Ammon's horn (tissue), 1 donor: ENCODE measurements at regions not wholly inside any gene's neighbourhood (a gene's known extent, or its start where the extent isn't known, plus 50 kb on each side); places are given as distances from the start of the nearest gene placed in this dataset.
A peak's percentile ranks its signal among the peaks of the same experiment; 100 is the strongest.

Experiments
- DNase-seq: peaks from one replicate; pipeline ENCODE4 v3.0.0-alpha.2; 2016; ENCODE audit warnings: low spot score

DNA sequence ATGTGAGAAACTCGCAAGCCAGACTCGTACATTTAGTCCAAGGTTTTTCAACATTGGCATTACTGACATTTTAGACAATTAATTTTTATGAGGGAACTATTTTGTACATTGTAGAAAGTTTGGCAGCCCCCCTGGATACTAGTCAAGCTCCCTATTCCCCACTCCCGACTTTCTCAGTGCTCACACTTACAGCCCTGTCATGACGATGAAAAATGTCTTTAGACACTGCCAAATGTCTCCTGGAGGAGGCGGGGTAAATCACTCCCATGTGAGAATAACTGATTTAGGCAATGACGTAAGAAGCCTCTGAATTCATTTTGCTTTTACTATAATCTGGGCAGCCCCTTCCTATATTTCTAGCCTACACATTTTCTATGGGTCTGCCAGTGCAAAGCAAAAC lies 535.8 kb upstream of the KLHL1 start:
- no peak for DNase-seq

DNA sequence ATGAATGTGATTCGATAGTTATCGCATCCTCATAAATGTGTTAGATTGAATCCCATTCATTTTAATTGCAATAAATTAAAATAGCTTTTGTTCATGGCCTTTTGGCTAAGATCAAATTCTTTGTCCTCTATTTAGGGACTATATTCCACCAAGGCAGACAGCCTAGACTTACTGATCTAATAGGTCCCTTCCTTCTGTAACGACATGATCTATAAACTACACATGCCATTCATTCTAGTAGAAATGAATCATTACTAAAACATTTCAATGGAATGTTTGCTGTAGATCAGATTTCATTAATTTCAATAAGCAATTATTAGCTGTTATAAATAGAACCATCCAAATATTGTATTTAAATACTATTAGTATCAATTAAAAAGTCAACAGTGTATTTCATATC lies 526.6 kb upstream of the KLHL1 start:
- DNase-seq = no peak

DNA sequence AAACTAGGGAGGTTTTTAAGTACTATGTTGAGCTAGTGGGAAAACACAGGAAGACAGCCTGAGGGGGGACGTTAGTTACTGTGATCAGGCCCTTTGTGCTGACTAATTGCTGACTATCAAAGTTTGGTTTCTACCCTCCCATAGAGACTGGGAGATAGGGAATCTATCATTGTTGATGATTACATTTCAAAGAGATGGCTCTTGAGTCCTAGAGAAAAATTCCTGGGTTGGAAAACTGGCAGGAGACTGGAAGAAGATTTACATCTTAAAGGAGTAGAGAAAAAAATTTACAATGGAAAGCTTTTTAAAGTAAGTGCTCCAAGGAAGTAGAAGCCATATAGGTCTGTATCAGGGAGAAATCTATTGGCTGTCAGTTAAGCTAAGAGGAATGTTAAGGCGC lies 522.0 kb upstream of the KLHL1 start:
- DNase-seq = no peak

DNA sequence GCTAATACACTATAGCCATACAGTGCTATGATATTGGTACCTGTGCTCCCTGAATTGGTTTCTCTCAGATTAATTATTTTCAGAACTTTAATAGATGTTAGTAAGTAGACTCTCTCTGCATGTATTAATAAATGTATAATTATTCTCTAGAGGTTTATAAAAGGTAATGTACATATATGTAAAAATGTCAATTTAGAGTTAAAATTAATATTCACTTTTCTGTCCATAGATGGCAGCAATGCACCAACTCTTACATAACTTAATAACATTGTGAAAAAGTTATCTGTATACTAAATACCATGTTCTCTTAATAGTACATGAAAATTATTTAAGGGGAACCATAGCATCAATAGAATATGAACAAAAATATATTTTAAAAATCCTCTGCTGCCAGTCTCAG lies 515.0 kb upstream of the KLHL1 start:
- no peak for DNase-seq

DNA sequence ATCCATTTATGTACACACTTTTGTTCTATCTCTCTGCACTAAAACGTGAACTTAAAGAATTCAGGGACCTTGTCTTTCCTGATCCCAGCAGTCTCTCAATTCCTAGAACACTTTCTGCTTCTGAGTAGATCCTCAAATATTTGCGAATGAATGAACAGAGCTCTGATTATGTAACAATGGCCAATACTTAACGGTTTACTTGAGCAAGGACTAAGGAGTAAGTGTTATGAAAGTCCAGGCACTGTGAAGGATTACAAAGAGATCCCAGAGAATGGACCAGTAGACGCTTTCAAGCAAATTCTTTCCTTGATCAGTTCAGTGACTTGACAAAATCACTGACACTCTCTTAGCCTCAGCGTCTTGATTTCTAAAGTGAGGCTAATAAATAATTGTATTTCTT lies 514.5 kb upstream of the KLHL1 start:
- DNase-seq = no peak

DNA sequence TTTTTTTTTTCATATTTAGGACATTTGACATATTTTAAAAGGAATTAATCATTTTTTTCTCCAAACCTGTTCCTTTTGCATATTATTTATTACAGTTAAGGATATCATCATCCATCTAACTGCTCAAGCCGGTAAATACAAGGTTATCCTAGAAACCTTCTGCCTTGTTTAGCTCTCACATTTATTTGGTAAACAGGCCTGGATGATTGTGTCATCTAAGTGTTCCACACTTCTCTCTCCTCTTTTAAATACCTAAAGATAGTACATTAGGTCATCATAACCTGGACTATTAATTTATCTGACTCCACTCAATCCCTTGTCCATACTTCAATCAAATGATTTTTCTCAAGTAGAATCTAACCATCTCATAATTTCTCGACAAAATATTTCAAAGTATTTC lies 511.7 kb upstream of the KLHL1 start:
- DNase-seq = no peak

DNA sequence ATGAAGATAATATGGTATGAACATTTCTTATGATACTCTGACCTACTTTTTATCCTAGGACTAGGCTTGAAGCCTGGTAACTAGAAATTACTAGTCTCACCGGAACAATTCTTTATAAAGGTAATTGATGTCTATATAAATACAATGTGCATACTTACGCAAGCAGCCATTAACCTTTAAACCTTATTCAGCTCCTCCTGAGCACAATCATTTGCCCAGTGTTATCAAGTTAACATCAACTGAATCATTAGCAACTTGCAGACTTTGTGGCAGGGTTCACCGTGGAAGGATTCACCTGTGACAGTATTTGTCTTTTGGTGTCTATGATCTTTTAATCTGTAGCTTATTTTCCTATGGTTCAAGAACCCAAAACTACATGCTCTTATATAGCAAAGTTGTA lies 508.6 kb upstream of the KLHL1 start:
- DNase-seq = no peak

DNA sequence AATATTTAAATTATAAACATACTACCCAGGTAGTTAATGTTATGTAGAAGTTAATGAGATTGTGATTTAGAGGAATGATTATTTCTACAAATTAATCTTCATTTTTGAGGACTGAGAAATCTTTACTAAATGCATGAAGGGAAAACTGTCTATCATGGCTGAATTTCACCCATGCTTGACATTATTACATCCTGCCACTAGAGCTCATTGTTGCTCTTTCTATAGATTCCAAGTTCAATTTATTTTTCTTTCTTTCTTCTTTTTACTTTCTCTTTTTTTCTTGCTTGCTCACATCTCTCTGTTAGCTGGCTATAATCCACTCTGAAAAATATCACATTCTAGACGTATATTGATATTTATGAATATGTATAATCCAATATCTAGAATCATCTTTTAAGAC lies 505.0 kb upstream of the KLHL1 start:
- no peak for DNase-seq

DNA sequence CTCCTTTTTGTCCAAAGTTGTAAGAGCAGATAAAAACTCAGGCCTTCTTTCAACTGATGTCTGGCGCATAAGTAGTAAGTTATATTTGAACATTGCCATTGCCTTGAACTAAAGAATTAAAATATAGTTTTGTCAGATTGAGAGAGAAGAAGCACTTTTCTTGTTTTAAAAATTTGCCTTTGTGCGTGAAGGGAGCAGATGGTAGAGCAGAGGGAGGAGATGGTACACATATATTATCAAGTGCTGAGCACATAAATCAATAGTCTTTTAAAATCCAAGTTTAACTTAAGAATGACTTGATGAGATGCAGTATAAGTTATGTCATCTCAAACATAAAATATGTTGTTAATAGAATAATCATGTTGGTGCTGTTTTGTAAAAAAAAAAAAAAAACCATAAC lies 504.6 kb upstream of the KLHL1 start:
- peak; percentile 4 for DNase-seq

DNA sequence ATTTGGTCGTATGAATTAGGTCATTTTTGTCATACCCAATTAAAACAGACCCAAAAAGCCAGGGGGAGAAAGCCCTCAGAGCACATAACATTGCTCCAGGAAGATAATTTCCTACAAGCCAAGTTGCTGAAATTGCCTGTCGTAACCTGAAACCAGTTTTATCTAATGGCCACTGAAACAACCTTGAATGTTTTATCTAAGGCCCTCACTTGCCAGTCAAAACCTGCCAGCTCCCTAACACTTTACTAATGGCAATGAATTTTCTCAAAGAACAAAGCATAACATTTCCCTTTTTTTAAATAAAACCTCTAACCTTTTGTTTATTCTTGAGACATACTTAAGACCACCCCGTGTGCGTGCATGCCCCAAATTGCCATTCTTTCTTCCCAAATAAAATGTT lies 496.2 kb upstream of the KLHL1 start:
- DNase-seq = no peak

DNA sequence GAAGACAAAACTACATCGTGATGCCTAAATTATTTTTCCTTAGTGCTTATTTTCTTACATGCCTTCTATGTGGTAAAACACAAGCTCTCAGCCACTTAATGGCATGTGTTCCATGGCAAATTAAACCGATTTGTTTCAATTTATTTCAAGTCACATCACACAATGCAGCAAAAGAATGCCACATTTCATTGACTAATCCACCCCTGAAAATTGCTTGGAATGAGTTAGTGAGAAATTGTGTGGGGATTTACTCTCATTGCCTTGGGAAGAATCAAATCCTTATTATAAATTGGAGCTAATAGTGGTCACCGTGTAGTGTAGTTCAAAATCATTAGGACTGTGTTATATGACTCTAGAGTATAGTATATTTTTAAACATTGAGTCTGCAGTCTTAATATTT lies 485.5 kb upstream of the KLHL1 start:
- no peak for DNase-seq

DNA sequence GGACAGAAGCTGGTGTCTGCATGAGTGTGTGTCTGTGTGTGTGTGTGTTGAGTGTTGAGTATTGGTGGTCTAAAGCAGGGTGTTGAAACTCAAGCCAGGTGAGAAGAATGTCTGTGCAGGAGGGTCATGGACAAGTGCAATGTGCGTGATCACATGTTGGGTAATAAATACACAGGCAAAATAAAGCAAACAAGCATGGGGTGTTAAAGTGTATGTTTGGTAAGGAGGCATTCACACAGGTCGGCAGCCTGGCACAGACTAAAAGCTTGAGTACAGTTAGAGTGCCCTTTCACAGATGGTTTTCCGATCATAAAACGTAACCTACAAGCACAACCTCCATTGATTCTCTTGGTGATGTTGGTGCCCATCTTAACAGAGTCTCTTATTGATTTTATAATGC lies 476.9 kb upstream of the KLHL1 start:
- no peak for DNase-seq

DNA sequence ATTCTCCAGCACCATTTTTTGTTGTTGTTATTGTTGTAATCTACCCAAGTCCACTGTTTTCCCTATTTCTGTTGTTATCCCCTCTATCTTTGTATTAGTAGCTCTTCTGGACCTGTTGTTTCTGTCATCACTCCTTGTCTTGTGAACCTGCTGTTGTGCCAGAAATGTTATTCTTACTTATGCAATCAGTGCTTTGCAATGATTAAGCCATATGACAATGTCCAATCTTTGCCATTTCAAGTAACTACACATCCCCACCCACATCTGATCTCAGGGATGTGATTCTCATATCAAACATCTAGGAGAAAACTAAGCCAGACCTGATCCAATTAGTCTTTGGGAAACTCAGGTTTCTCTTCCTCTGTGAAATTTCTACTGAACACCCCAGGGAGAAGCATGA lies 472.6 kb upstream of the KLHL1 start:
- no peak for DNase-seq

DNA sequence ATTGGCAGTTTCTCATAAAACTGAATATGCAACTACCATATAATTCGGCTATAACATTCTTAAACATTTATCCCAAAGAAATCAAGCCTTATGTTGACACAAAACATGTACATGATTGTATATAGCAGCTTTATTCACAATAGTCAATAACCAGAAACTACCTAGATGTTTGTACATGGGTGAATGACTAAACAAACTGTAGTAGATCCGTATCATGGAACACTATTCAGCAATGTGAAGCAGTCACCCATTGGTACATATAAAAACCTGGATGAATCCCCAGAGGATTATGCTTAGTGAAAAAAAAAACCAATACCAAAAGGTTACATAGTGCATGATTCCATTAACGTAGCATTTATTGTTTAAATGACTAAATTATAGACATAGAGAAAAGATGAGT lies 471.7 kb upstream of the KLHL1 start:
- DNase-seq = no peak

DNA sequence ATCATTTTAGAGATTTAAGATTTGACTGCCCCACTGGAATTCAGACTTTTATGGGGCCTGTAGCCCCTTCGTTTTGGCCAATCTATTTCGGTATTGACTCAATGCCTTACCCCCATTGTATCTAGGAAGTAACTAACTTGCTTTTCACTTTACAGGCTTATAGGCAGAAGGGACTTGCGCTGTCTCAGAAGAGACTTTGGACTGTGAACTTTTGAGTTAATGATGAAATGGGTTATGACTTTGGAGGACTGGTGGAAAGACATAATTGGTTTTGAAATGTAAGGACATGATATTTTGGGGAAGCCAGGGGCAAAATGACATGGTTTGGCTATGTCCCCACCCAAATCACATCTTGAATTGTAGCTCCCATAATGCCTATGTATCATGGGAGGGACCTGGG lies 463.0 kb upstream of the KLHL1 start:
- DNase-seq = no peak

DNA sequence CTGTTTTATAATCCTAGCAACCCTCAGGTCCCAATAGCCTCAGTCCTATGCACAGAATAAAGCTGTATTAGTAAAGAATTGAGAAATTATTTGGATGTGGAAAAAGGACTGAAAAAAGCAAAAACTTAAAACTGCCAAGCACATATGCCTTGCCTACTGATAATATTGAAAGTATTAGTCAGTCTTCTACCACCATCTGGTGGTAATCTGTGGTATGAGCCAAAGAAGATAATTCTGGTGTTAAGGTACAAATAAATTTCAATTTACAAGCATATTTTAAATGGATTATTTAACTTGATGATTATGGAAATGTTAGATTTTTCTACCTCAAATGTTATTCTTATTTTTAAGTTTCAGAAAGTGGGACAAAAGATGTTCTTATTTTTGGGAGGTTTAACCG lies 460.3 kb upstream of the KLHL1 start:
- peak; percentile 56 for DNase-seq

DNA sequence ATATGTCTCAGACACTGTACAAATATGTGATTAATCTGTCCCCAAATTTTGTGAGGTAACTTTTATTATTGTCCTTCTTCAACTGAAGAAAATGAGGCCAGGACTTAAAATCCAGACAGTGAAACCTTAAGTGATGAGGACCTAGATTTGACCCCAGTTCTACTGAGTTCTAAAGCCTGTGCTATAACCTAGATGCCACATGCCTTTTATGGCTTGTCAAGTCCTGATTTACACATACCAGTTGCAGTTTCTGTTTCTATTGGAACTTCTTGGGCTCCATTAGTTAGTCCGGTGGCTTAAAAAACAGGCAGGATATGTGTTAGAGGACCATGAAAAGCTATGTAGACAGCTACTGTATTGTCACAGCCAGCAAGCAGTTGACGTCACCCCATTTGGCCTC lies 436.5 kb upstream of the KLHL1 start:
- DNase-seq = no peak

DNA sequence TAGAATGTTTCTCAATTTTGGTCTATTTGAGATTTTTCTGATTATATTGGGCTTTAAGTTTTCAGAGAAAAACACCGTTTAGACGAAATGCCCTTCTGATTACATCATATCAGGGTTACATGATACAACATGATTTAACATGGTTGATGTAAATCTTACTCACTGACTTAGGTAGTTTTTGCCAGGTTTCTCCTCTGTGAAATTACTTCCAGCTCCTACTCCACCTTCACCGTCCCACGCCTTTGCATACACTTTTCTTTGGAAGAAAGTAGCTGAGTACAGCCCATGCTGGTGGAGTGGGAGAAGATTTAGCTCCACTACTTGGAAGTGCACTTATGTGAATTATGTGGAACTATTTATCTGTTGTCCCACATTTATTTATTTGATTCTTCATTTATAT lies 433.2 kb upstream of the KLHL1 start:
- no peak for DNase-seq

DNA sequence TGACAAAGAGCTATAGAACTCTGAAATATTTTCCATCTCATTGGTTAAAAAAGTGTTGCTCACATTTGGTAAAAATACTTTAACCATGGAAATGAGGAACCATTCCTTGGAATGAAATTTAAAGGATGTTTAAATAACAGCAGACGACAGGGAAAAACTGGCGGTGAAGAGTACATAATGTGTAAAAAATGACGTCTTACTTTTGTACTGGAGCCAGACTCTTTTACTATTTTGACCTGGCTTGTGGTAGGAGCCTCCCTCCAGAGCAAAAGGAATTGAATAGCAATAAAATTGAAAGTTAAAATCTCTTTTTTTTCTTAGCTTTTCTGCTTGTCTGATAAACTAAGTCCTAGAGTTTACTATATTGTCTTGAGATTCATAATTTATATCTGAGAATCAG lies 426.2 kb upstream of the KLHL1 start:
- DNase-seq = no peak

DNA sequence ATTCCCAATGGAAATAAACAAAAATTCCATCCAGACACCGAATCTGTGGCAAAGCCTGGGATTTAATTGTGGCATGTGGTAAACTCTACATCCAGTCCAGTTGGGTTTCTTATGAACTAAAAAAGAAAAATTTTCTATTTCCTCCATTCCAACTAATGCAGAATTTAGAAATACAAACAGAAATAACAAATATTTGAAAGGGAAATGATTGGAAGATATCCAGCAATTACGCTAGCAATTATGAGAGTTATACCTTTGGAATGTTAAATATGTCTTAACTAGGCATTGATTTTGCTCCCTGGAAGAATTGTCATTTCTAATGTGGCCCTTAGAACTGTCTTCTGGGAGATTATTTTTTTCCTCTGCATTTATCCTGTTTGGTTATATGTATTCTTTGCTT lies 421.4 kb upstream of the KLHL1 start:
- DNase-seq = no peak

DNA sequence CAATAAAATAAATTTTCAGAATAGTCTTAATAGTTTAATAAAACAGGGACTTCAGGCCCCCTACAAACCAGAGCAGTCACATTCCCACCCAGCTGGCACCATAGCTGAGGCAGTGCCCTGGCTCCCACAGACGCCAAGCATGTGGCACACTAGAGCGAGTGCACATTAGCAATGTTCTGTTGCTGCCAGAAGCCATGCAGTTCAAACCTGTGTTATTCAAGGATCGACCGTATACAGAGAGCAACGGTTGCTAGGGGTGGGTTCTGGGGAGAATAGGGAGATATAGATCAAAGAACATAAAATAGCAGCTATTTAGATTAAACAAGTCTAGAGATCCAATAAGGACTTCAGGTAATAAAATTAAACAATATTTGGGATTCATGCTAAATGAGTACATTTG lies 419.3 kb upstream of the KLHL1 start:
- DNase-seq = no peak

DNA sequence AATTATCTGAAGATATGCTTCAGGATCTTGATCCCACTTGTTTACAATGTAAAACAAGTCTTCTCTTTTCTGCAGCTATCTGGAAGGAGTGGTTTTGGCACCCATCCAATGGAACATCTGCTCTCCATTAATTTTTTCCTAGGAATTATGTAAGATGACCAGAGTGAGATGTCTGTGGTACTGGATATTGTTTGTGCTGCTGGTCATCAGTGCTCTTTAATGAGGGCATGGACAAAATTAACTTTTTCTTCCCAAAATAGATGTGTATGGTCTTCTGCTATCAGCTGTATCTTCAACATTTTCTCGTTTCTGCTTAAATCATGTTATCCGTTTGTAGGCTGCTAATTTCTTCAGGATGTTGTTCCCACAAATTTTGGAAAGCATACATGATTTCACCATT lies 415.4 kb upstream of the KLHL1 start:
- no peak for DNase-seq

DNA sequence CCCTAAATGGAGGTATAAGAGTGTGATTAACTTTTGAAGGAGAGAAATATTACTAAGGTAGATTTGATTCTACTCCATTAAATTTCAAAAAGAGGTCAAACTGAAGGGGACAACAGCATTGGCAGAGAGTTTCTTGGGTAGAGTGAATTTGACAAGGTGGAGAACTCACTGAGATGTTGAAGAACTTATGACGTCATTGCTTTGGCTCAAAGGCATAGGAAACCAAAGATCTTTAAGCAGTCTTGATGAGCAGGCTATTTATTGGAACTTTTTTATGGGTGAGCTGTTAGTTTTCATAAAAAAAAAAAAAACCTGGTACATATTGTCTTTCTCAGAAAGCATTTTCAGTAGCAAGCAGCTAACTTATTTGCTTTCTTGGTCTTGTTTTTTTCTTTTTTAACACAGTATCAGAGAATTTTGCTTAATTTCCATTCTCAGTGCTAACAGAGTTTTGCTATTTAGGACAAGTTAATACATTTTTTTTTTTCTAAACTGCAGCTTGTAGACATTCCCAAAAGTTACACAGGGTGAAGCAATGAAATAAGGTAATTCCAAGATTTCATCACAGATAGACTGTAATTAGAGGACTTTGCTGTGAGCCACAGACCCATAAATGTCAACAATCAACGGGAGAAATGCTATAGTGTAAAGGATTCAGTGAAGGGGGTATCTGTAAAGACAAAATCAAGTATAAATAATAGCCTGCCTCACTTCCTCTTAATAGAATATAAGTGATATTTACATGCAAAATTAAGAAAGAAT lies 412.2 kb upstream of the KLHL1 start:
- no peak for DNase-seq

DNA sequence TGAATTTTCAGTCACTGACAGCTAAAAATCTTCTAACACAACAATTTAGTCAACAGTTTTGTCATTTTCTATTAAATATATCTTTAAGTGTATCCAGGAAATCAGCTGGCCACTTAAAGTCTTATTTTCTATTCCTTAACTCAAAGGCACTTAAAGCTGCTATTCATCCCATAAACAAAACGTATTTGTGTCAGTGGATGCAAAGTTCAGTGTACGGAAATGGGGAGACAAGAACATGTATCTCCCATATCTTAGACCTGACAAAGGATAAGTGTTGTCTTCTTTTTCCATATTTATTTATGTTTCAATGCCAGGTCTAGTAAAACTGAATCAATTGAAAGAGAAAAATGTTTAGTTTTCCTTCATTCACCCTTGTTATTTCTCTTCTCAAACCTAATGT lies 409.8 kb upstream of the KLHL1 start:
- no peak for DNase-seq

DNA sequence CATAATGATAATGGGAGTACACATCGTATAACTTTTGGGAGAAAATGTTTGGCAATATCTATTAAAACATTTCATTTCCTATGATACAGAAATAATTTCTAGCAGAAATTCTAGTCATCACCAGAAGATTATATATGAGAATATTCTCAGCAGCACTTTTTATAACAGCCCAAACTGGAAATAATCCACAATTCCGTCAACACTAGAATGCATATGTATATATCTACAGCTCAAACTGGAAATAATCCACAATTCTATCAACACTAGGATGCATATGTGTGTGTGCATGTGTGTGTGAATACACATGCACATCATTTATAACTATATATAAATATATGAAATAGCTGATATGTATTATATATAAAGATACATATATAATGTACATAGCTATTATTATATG lies 408.0 kb upstream of the KLHL1 start:
- no peak for DNase-seq
